OCI-LY3 (cell line): ENCODE measurements at regions not wholly inside any gene's neighbourhood (a gene's known extent, or its start where the extent isn't known, plus 50 kb on each side); places are given as distances from the start of the nearest gene placed in this dataset.

ENCODE experiments used
- EZH2phosphoT487 ChIP-seq: fragments of 200-600 bp; shearing (Covaris generic); IDR thresholded peaks from 2 replicates; pipeline ENCODE4 v1.6.1; 2018; ENCODE audit warnings: antibody characterized with exemption, mixed run types, low read depth
- TF ChIP-seq, protein P1 (sequence below): fragments of 200-600, 300-600 bp; sonication (generic); IDR thresholded peaks from 2 replicates; pipeline ENCODE4 v1.5.1; 2014; ENCODE audit warnings: antibody characterized with exemption, low read length, low read depth

DNA sequence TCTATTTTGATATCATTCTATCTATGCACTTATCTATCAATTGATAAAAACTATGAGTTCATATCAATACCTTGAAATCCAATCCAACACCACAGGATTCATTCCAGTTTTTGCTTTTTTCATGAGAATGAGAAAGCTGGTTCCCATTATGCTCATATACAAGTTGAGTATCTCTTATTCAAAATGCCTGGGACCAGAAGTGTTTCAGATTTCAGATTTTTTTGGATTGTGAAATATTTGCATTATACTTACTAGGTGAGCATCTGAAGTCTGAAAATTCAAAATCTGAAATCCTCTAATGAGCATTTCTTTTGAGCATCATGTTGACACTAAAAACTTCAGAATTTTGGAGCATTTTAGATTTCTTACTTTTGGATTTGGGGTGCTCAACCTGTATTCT lies 67.8 kb upstream of the DCBLD2 start:
- TF ChIP-seq, protein P1, sequence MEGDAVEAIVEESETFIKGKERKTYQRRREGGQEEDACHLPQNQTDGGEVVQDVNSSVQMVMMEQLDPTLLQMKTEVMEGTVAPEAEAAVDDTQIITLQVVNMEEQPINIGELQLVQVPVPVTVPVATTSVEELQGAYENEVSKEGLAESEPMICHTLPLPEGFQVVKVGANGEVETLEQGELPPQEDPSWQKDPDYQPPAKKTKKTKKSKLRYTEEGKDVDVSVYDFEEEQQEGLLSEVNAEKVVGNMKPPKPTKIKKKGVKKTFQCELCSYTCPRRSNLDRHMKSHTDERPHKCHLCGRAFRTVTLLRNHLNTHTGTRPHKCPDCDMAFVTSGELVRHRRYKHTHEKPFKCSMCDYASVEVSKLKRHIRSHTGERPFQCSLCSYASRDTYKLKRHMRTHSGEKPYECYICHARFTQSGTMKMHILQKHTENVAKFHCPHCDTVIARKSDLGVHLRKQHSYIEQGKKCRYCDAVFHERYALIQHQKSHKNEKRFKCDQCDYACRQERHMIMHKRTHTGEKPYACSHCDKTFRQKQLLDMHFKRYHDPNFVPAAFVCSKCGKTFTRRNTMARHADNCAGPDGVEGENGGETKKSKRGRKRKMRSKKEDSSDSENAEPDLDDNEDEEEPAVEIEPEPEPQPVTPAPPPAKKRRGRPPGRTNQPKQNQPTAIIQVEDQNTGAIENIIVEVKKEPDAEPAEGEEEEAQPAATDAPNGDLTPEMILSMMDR: no peak
- TF ChIP-seq EZH2phosphoT487: no peak
